ENCODE measurements at regions not wholly inside any gene's neighbourhood (a gene's known extent, or its start where the extent isn't known, plus 50 kb on each side); places are given as distances from the start of the nearest gene placed in this dataset.

DNA sequence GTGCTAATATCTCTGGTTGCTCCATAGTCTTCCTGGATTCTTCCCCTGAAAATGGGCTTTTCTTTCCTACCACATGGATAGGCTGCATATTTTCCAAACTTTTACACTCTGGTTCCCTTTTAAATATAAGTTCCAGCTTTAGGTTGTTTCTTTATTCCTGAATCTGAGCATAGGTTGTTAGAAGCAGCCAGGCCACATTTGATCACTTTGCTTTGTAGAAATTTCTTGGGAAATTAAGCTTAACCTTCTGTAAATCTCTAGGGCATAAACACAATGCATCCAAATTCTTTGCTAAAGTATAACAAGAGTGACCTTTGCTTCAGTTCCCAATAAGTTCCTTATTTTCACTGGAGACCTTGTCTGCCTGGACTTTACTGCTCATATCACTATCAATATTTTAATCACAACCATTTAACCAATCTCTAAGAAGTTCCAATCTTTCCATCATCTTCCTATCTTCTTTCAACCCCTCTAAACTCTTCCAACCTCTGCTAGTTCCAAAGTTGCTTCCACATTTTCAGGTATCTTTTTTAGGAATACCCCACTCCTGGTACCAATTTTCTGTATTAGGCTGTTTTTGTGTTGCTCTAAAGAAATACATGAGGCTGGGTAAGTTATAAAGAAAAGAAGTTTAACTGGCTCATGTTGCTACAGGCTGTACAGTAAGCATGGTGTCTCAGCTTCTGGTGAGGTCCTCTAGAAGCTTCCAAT, 389.6 kb upstream of the HS6ST1 start (continued):
- TF ChIP-seq, protein P1, sequence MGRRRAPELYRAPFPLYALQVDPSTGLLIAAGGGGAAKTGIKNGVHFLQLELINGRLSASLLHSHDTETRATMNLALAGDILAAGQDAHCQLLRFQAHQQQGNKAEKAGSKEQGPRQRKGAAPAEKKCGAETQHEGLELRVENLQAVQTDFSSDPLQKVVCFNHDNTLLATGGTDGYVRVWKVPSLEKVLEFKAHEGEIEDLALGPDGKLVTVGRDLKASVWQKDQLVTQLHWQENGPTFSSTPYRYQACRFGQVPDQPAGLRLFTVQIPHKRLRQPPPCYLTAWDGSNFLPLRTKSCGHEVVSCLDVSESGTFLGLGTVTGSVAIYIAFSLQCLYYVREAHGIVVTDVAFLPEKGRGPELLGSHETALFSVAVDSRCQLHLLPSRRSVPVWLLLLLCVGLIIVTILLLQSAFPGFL (CRISPR knock-in tag; IDR thresholded peaks at IDR 0.05; ENCODE audit: borderline replicate concordance) = no peak
- TF ChIP-seq ZNF317 (CRISPR knock-in tag; IDR thresholded peaks at IDR 0.05; ENCODE audit: borderline replicate concordance, low read depth) = no peak

DNA sequence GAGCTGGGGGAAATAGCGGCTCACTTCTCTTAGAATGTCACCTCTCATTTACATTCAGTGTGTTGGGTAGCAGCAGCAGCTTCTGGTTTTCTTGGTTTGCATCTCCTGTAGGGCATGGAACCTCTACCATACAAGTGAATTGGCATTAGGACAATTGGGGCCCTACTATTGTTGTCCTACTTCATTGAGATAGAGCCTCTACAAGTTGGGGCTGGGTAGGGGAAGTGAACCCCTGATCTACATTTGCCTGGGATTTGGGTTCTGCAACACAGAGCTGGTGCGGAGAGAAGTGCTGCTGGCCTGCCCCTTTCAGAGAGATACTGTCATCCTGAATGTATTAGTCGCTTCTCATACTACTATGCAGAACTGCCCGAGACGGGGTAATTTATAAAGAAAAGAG, 391.6 kb upstream of the HS6ST1 start:
- DNase-seq (ENCODE audit: low spot score) = no peak
- CTCF ChIA-PET = interaction anchor here (1.2 to 1.3 kb wide), 2 partner anchors 29 to 66 kb away, joined by 3 to 4 read pairs; no protein-coding TSS in a partner anchor
- TF ChIP-seq GABPB1 (CRISPR knock-in tag; IDR thresholded peaks at IDR 0.05) = no peak
- TF ChIP-seq IRF2 (CRISPR knock-in tag; IDR thresholded peaks at IDR 0.05; ENCODE audit: borderline replicate concordance, low read depth) = no peak
- no peak for TF ChIP-seq JAZF1 (CRISPR knock-in tag; IDR thresholded peaks at IDR 0.05)
- no peak for TF ChIP-seq SOX15 (CRISPR knock-in tag; IDR thresholded peaks at IDR 0.05)
- TF ChIP-seq, protein P2, sequence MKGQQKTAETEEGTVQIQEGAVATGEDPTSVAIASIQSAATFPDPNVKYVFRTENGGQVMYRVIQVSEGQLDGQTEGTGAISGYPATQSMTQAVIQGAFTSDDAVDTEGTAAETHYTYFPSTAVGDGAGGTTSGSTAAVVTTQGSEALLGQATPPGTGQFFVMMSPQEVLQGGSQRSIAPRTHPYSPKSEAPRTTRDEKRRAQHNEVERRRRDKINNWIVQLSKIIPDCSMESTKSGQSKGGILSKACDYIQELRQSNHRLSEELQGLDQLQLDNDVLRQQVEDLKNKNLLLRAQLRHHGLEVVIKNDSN (CRISPR knock-in tag; IDR thresholded peaks at IDR 0.05) = no peak
- no peak for TF ChIP-seq TEAD1 (CRISPR knock-in tag; IDR thresholded peaks at IDR 0.05)
- TF ChIP-seq, protein P3, sequence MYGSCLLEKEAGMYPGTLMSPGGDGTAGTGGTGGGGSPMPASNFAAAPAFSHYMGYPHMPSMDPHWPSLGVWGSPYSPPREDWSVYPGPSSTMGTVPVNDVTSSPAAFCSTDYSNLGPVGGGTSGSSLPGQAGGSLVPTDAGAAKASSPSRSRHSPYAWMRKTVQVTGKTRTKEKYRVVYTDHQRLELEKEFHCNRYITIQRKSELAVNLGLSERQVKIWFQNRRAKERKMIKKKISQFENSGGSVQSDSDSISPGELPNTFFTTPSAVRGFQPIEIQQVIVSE (CRISPR knock-in tag; IDR thresholded peaks at IDR 0.05; ENCODE audit: borderline replicate concordance) = no peak
- TF ChIP-seq, protein P4, sequence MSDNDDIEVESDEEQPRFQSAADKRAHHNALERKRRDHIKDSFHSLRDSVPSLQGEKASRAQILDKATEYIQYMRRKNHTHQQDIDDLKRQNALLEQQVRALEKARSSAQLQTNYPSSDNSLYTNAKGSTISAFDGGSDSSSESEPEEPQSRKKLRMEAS (CRISPR knock-in tag; IDR thresholded peaks at IDR 0.05) = no peak
- TF ChIP-seq ESRRA (CRISPR knock-in tag; IDR thresholded peaks at IDR 0.05; ENCODE audit: borderline replicate concordance) = no peak
- no peak for TF ChIP-seq PRRX2 (CRISPR knock-in tag; IDR thresholded peaks at IDR 0.05)
- TF ChIP-seq ATF1 (CRISPR knock-in tag; IDR thresholded peaks at IDR 0.05) = no peak
- TF ChIP-seq ELF4 (CRISPR knock-in tag; IDR thresholded peaks at IDR 0.05; ENCODE audit: low read depth) = no peak
- TF ChIP-seq ZNF232 (CRISPR knock-in tag; IDR thresholded peaks at IDR 0.05) = no peak
- TF ChIP-seq ZNF263 (CRISPR knock-in tag; IDR thresholded peaks at IDR 0.05; ENCODE audit: low read depth) = no peak
- TF ChIP-seq JUN (CRISPR knock-in tag; IDR thresholded peaks at IDR 0.05) = no peak
- TF ChIP-seq, protein P5, sequence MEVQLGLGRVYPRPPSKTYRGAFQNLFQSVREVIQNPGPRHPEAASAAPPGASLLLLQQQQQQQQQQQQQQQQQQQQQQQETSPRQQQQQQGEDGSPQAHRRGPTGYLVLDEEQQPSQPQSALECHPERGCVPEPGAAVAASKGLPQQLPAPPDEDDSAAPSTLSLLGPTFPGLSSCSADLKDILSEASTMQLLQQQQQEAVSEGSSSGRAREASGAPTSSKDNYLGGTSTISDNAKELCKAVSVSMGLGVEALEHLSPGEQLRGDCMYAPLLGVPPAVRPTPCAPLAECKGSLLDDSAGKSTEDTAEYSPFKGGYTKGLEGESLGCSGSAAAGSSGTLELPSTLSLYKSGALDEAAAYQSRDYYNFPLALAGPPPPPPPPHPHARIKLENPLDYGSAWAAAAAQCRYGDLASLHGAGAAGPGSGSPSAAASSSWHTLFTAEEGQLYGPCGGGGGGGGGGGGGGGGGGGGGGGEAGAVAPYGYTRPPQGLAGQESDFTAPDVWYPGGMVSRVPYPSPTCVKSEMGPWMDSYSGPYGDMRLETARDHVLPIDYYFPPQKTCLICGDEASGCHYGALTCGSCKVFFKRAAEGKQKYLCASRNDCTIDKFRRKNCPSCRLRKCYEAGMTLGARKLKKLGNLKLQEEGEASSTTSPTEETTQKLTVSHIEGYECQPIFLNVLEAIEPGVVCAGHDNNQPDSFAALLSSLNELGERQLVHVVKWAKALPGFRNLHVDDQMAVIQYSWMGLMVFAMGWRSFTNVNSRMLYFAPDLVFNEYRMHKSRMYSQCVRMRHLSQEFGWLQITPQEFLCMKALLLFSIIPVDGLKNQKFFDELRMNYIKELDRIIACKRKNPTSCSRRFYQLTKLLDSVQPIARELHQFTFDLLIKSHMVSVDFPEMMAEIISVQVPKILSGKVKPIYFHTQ (CRISPR knock-in tag; IDR thresholded peaks at IDR 0.05) = no peak
- TF ChIP-seq EMX1 (CRISPR knock-in tag; IDR thresholded peaks at IDR 0.05) = no peak
- TF ChIP-seq TCF7 (CRISPR knock-in tag; IDR thresholded peaks at IDR 0.05; ENCODE audit: low read depth) = no peak

More for the DNA sequence above, 391.6 kb upstream of the HS6ST1 start:
- peaks cover 46% of the 10 kb centered on the region for H3K9me3 Mint-ChIP-seq
- peaks cover 37% of the 10 kb centered on the region for H3K36me3 Mint-ChIP-seq
- no peak overlapping the region for H3K4me3 Mint-ChIP-seq
- POLR2A ChIA-PET = no interaction called here
- no peak overlapping the region for H3K27ac Mint-ChIP-seq
- H3K27me3 Mint-ChIP-seq (ENCODE audit: low read depth) = peaks cover 9% of the 10 kb centered on the region; the same call in 1 of the 2 replicates
- no peak for ATAC-seq
- no peaks in the 10 kb centered on the region; the same call in 1 of the 2 replicates for H3K4me1 Mint-ChIP-seq
